ENCODE measurements at regions not wholly inside any gene's neighbourhood (a gene's known extent, or its start where the extent isn't known, plus 50 kb on each side); places are given as distances from the start of the nearest gene placed in this dataset.

DNA sequence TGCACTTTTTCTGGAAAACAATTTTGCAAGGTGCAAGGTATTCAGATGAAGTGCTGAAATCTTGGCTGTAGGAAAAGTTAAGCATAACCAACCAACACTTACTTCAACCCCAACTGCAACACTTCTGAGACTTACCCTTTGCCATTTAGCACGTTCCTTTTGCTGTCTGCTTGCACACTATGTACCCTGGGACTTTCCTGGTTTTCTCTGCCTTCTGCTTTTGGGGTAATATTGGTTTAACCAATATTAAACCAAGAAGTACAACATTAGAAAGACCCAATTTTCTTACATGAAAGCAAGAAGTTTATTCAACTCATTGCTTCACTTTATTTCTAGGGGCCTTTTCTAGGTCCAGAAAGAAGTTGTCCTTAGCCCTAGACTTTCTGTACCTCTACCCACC, 193.0 kb downstream of the HLX start:
- no peak for DNase-seq

DNA sequence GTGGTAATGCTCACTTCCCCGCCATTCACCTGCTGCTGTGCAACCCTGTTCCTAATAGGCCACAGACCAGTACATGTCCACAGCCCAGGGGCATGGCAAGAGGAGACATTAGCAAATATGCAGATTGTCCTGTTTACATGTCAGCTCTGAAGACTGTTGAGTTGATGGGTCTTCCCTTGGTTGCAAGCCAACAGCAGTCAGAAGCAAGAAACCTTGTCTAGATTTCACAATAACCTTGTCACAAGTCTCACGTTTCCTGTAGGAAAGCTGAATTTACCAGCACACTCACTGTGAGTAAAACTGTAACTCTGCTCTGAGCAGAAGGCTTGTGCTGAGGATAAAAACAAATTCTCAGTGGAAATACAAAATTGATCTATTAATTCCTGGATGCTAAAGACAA, 195.1 kb downstream of the HLX start:
- peak in 1 of 2 donors; percentile 83 for DNase-seq

GRCh38 chr1:221075911-221076310, 196.7 kb downstream of the HLX start:
- no peak for DNase-seq

- no peak for DNase-seq
Observed at GRCh38 chr1:221076391-221076811, 197.2 kb downstream of the HLX start.

DNA sequence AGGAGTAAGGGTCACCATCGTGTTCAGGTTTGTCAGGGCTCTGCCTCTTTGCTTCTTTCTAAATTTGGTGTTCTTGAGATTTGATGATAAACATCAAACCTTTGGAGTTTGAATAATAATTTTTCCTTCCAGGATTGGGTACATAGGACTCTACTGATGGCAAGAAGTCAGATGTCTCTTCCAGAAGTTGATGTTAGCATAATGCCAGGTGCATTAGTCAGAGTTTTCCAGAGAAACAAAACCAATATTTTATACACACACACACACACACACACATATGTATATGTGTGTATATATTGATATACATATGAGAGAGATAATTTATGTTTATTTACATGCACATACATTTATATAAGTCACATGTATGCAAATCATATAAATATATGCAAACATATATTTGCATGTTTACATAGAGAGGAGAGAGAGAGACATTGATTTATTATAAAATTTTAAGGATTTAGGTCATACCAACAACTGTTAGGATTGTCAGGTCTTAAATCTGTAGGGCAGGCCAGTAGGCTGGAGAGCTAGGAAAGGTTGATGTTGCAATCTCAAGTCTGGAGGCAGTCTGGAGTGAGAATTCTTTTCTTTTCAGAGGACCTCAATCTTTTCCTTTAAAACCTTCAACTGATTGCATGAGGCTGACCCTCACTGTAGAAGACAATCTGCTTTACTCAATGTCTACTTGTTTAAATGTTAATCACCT, 199.2 kb downstream of the HLX start:
- DNase-seq: no peak

DNA sequence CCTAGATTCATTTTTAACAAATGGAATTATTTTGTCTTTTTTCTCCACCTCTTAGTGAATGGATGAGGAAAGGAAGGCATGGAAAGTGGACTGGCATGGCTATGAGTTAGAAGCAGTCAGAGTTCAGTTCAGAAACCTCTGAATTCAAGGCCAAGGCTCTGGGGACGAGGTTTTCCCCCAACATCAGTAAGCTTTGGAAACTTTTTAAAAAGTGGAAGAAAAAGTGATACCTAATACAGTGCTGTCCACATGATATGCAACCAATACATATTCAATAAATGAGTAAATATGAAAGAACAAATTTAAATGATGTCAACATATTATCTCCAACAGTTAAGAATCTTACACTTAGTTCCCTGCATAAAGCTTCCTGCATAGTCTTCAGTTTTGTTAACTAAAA, 204.7 kb downstream of the HLX start:
- DNase-seq: no peak

DNA sequence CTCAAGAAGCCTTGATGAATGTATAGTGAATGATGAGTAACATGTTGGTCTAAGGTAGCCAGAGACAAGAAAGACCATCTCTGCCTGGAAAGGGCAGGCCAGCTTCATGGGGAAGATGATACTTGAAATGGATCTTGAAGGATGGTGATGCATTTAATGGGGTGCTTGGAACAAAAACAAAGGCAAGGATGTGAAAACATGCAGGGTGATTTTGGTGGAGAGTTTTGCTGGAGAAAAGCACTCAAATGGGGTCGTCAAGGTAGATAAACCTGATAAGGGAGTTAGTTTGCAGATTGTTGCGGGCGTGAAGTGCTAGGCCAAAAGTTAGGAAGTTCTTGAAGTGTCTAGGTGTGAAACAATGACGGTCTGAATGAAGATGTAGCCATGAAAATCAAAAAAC, 205.4 kb downstream of the HLX start:
- DNase-seq: no peak

GRCh38 chr1:221085701-221086375, 206.6 kb downstream of the HLX start:
- DNase-seq: no peak

DNA sequence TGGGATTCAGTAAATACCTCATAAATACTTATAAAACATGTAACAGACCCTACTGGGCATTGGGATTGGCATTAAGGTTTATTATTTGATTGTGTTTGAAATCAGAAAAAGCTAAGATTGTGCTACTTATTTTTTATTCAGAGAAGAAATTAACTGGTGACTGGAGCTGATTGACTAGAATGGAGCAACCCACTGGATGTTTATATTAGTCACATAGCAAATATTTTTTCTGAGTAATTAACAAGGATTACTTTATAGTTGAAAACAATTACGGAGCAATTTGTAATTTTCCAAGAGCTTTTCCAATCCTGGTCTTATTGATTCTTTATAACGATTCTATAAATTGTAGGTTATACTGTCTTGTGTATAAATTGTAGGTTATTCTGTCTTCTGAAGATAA, 208.7 kb downstream of the HLX start:
- no peak for DNase-seq

DNA sequence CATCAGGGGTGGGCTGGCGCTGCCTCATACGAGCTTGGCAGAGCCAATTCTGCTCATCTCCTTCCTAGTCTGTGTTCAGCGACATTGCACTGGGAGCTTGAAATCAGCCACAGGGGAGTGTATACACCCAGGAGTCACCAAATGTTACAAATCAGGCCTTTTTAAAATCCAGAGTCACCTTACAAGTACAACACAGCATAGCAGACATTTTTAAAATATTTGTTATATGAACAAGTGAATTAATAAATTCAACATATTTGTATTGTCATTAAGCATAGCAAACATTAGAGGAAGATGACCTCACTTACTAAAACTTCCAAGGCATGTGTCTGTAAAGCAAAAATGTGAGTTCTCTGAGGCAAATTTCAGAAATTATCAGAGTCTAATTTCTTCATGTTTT, 210.0 kb downstream of the HLX start:
- no peak for DNase-seq

- DNase-seq: no peak
Observed at GRCh38 chr1:221089803-221090202, 210.6 kb downstream of the HLX start.

- no peak for DNase-seq
Observed at GRCh38 chr1:221093903-221094791, 214.9 kb downstream of the HLX start.

DNA sequence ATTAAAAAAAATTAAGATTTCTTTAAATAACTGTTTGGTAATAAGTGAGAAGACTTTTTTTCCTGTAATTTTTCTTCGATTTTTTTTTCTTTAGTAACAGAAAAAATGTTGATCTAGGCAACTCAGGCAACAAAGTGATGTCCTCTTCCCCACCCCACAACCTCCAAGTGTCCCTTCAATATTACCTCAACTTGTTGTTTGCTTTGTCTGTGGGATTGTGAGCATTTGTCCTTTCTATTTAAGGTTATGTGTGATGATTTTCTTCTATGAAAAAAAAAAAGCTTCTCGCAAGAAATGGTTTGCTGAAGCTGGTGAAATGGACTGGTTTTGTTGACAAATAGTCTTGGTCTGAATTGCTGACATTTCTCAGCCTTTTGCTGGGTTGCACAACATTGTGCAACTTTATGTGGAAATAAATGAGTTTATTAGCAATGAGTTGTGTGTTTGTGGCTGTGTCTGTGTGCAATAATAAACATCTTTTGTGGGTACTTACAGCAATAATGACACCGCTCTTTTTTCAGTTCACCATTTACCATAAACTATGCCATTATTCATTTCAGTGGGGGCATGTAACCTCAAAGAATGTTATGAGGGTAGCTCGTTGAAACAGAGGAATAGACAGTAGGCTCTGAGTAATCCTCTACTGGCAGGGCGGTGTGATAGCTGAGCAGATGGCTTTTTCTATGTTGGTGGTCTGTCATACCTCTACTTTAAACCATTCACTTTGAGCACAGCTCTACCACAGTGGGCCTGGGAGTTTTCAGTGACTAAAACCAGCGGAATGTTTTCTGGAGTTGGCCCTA, 218.4 kb downstream of the HLX start:
- peak in 1 of 2 donors; percentile 52 for DNase-seq

DNA sequence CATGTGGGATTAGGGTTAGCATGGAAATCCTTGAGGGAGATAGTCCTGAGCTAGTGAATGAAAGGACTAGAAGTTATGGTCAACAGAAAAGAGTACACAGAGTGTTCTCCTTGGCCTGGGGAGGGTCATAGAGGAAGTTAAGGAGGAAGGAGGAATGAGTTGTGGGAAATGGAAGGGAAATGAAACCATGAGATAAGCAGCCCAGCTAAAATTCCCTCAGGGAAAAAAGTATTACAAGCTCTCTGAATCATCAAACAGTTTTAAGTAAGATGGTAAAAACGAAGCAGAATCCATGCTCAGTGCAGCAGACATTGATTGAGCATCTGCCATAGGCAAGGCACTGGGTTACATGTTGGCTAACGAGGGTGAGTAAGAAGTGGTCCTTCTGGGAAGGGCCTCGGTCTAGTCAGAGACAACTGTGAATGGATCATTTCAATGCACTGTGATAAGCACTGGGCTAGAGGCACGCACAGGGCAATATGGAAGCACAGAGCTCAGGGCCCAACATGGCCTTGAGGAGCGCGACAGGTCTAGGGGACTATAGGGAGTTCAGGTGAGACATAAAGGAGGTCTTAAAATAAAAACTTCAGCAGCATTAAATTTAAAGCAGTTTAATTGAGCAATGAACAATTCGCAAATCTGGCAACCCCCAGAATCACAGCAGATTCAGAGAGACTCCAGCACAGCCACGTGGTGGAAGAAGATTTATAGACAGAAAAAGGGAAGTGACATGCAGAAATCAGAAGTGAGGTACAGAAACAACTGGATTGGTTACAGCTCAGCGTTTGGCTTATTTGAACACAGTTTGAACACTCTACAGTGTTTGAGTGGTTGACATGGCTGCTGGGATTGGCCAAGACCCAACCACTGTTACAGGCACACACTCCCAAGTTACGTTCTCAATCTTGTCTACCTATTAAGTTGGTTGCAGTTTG, 219.5 kb downstream of the HLX start:
- DNase-seq: peak; percentile 31 to 82

DNA sequence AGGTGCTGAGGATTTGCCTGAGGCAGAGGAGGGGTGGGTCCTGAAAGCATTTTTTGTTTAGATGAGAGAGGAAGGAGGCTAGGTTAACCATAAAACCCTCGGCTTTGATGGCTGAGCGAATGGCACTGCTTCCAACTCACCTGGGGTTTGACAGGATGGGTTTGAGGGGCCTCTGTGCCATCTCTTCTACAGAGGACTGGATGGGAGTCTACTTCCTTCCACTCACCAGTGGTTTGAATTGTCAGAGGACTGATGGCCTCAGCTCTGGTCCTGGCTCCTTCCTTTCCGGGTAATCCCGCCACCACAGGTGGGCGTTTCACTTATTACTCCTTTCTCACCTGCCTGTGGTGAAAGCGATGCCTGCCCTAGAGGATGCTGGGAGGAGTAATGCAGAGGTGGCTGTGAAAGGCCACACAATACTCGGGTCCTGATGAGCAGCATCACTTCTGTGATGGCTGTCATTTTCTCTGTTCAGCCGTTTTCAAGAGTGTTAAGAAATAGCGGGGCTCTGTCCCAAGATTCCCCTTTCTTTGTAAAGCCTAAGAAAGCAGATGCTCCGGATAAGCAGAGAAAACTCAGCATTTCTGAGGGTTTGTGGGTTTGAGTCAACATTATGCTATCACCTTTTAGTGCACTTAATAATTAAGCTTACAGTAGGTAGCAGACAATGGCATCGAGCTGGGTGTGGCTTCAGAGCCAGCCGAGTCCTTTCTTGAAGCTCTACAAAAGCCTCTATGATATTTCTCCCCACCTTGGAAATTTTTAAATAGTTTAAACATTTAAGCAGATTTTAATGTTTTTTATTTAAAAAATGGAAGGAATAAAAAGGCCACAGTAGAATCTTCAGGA, 220.7 kb downstream of the HLX start:
- no peak for DNase-seq

- DNase-seq: peak in 1 of 2 donors; percentile 91
Observed at GRCh38 chr1:221100611-221101010, 221.4 kb downstream of the HLX start.

DNA sequence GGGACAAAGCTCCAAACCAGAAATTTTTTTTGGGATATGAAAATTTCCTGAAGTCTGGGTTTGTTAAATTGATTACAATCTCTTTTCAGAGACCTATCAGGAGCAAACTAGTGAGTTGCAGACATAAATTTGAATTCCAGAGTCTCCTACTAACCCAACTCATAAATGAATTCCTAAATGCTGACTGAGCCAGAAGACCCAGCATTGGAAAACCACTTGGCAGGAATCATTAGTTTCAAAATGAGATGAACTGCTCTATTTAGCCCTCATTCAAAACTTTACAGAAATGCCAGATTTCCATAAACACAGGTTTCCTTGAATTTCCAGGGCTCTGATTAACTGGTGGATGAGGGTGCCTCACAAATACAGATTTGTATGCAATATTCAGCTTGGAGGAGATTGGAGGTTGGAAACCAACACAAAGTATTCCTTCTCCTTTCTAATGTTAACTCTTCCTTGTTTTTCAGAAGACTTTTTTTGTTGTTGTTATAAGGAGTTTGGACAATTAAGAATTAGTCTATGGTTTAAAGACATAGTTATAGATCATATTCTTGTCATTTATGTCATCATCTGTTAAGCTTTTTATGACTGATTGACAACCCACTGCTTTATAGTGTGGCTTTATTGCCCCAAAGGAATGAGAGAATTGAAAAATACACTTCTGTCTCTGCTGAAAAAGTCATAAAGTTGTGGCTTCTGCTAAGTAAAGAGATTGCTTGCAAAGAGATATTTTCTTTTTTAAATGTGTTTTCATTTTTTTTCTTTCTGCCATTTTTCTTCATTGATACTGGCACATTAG, 222.8 kb downstream of the HLX start:
- no peak for DNase-seq

DNA sequence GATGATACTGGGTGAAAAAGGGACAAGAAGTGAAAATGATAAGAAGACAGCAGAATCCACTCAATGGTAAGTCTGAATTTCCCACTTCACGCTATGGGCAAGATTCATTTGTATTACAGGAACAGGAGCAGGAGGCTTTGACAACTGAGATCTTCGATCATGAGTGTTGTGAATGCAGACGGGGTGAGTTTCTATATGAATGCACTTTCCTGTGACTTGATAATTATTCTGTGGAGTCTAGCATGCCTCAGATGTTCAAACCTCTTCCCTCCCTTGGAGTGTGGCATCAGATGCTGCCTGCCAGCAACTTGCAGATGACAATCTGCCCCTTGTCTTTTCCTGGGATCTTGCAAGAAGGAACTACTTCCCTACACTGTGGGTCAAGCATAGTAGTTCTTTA, 225.4 kb downstream of the HLX start:
- DNase-seq: no peak

GRCh38 chr1:221105578-221105977, 226.3 kb downstream of the HLX start:
- no peak for DNase-seq

DNA sequence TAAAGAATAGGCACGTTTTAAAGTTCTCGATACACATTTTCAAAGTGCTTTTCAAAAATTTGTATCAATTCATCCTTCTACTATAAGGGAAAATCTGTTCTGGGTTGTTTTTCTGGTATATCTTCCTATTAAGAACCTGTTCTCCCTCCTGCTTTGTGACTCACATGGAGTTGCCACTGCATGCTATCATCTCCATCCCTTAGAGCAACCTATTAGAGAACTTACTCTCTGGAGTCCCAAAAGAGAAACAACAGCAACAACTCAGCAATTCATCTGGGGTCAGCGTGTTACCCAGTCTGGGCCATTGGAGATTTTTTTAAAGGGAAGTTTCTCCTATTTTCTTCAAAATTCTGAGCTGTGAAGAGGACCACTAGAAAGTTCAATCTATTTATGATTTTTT, 227.4 kb downstream of the HLX start:
- no peak for DNase-seq
